ENCODE measurements at regions not wholly inside any gene's neighbourhood (a gene's known extent, or its start where the extent isn't known, plus 50 kb on each side); places are given as distances from the start of the nearest gene placed in this dataset.

GRCh38 chr2:139055202-139055601 lies 275.0 kb upstream of the NXPH2 start:
- no peaks in the 10 kb centered on the region for H3K4me1 Mint-ChIP-seq (ENCODE audit: low read depth)
- no peaks in the 10 kb centered on the region for H3K9me3 Mint-ChIP-seq (ENCODE audit: low read depth)
- no peak for DNase-seq (ENCODE audit: low spot score, unreplicated experiment)
- H3K36me3 Mint-ChIP-seq (ENCODE audit: insufficient read depth): no peaks in the 10 kb centered on the region
- H3K4me3 Mint-ChIP-seq (ENCODE audit: low read depth): no peak overlapping the region
- no peaks in the 10 kb centered on the region for H3K27me3 Mint-ChIP-seq
- no peak overlapping the region for H3K27ac Mint-ChIP-seq
- no peak for TF ChIP-seq CTCF (IDR thresholded peaks at IDR 0.05; ENCODE audit: unreplicated experiment)

DNA sequence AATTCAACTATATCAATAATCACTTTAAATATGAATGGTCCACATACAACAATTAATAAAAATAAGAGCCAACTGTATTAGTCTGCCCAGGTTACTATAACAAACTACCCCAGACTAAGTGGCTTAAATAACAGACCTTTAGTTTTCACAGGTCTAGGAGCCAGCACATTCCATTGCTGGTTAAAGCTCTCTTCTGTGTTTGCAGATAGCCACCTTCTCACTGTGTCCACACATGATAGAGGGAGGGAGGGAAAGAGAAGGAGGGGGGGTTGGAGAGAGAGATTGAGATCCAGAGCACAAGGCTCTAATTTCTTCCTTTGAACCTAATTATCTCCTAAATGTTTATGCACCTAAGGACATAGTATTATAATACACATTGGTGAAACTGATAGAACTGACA lies 267.8 kb upstream of the NXPH2 start:
- no peaks in the 10 kb centered on the region for H3K27me3 Mint-ChIP-seq
- no peak for DNase-seq (ENCODE audit: low spot score, unreplicated experiment)
- H3K4me1 Mint-ChIP-seq (ENCODE audit: low read depth): peaks cover 20% of the 10 kb centered on the region
- H3K4me3 Mint-ChIP-seq (ENCODE audit: low read depth): no peak overlapping the region
- no peak overlapping the region for H3K27ac Mint-ChIP-seq
- TF ChIP-seq CTCF (IDR thresholded peaks at IDR 0.05; ENCODE audit: unreplicated experiment): no peak
- peaks cover 5% of the 10 kb centered on the region for H3K9me3 Mint-ChIP-seq (ENCODE audit: low read depth)
- no peaks in the 10 kb centered on the region for H3K36me3 Mint-ChIP-seq (ENCODE audit: insufficient read depth)

- DNase-seq (ENCODE audit: low spot score, unreplicated experiment): no peak
- H3K27me3 Mint-ChIP-seq: no peaks in the 10 kb centered on the region
- TF ChIP-seq CTCF (IDR thresholded peaks at IDR 0.05; ENCODE audit: unreplicated experiment): no peak
- no peak overlapping the region for H3K27ac Mint-ChIP-seq
- H3K9me3 Mint-ChIP-seq (ENCODE audit: low read depth): peaks cover 5% of the 10 kb centered on the region
- H3K36me3 Mint-ChIP-seq (ENCODE audit: insufficient read depth): no peaks in the 10 kb centered on the region
- H3K4me3 Mint-ChIP-seq (ENCODE audit: low read depth): no peak overlapping the region
- H3K4me1 Mint-ChIP-seq (ENCODE audit: low read depth): peaks cover 20% of the 10 kb centered on the region
Observed at GRCh38 chr2:139045524-139045923, 265.3 kb upstream of the NXPH2 start.

DNA sequence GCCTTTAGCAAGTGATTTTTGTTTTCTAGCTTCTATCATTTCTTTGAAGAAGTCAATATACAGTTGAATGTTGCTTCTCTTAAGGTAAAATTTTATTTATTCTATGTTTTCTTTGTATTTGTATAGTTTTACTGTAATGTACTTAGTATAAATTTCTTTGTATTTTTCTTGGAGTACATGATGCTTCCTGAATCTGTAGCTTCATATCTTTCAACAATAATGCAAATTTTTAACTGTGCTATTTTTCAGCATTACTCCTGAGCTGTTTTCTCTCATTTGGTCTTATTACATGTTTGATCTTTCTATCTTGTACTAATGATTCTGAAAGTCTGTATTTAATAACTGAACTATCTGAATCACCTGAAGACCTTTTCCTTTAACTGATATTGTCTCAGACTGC lies 253.9 kb upstream of the NXPH2 start:
- Mint-ChIP-seq H3K4me1 (ENCODE audit: low read depth) (no peaks in the 10 kb centered on the region), H3K36me3 (ENCODE audit: insufficient read depth) (no peaks in the 10 kb centered on the region), H3K27ac (no peak overlapping the region), H3K4me3 (ENCODE audit: low read depth) (no peak overlapping the region), H3K9me3 (ENCODE audit: low read depth) (no peaks in the 10 kb centered on the region), H3K27me3 (no peaks in the 10 kb centered on the region)
- DNase-seq (ENCODE audit: low spot score, unreplicated experiment): no peak
- TF ChIP-seq CTCF (IDR thresholded peaks at IDR 0.05; ENCODE audit: unreplicated experiment): no peak

DNA sequence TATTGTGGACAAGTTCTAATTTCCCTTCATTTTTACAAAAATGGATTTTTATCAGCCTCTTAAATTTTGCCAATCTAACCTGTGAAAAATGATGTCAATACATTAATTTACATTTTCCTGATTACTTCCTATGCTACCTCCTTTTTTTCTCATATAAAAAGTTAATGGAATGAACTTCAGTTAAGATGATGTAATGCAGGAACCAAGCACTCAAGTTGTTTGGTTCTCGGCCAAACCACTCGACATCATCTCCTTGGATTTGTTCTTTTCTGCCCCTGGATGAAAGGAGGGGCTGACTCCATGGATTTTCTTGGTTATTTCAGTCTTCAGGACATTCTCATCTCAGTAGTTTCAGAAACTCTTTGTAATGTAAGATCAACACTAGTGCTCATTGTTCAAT lies 253.1 kb upstream of the NXPH2 start:
- no peaks in the 10 kb centered on the region for H3K27me3 Mint-ChIP-seq
- H3K4me3 Mint-ChIP-seq (ENCODE audit: low read depth): no peak overlapping the region
- H3K9me3 Mint-ChIP-seq (ENCODE audit: low read depth): no peaks in the 10 kb centered on the region
- no peaks in the 10 kb centered on the region for H3K36me3 Mint-ChIP-seq (ENCODE audit: insufficient read depth)
- no peak for DNase-seq (ENCODE audit: low spot score, unreplicated experiment)
- no peak for TF ChIP-seq CTCF (IDR thresholded peaks at IDR 0.05; ENCODE audit: unreplicated experiment)
- no peak overlapping the region for H3K27ac Mint-ChIP-seq
- H3K4me1 Mint-ChIP-seq (ENCODE audit: low read depth): no peaks in the 10 kb centered on the region
